ENCODE measurements at regions not wholly inside any gene's neighbourhood (a gene's known extent, or its start where the extent isn't known, plus 50 kb on each side); places are given as distances from the start of the nearest gene placed in this dataset.

GRCh38 chr6:168387426-168387825 lies 53.6 kb upstream of the SMOC2 start:
- peaks cover 16% of the 10 kb centered on the region for H3K27me3 Mint-ChIP-seq
- H3K4me1 Mint-ChIP-seq, result peaks cover 2% of the 10 kb centered on the region
- H3K9me3 ChIP-seq (ENCODE audit: control insufficient read depth, low read length, poor library complexity, severe bottlenecking), result no peaks in the 10 kb centered on the region
- no peak overlapping the region for H3K27ac Mint-ChIP-seq
- H3K36me3 Mint-ChIP-seq (ENCODE audit: low read depth), result no peaks in the 10 kb centered on the region
- DNase-seq, result no peak
- no peak overlapping the region for H3K4me3 Mint-ChIP-seq
- ATAC-seq, result no peak

- Mint-ChIP-seq H3K4me1 (peaks cover 2% of the 10 kb centered on the region), H3K36me3 (ENCODE audit: low read depth) (no peaks in the 10 kb centered on the region), H3K27ac (no peak overlapping the region), H3K27me3 (peaks cover 16% of the 10 kb centered on the region), H3K4me3 (no peak overlapping the region)
- ATAC-seq (no peak), DNase-seq (no peak)
- H3K9me3 ChIP-seq (ENCODE audit: control insufficient read depth, low read length, poor library complexity, severe bottlenecking), result no peaks in the 10 kb centered on the region
Measured at GRCh38 chr6:168387911-168388310, 53.1 kb upstream of the SMOC2 start.

GRCh38 chr6:168388641-168389633 lies 52.0 kb upstream of the SMOC2 start:
- no peaks in the 10 kb centered on the region for H3K9me3 ChIP-seq (ENCODE audit: control insufficient read depth, low read length, poor library complexity, severe bottlenecking)
- Mint-ChIP-seq H3K36me3 (ENCODE audit: low read depth) (no peaks in the 10 kb centered on the region), H3K27me3 (peaks cover 16% of the 10 kb centered on the region), H3K4me1 (peaks cover 2% of the 10 kb centered on the region), H3K4me3 (no peak overlapping the region), H3K27ac (no peak overlapping the region)
- no peak for DNase-seq
- ATAC-seq, result no peak

- Mint-ChIP-seq H3K27ac (no peak overlapping the region), H3K4me3 (no peak overlapping the region), H3K27me3 (peaks cover 16% of the 10 kb centered on the region), H3K36me3 (ENCODE audit: low read depth) (peaks cover 2% of the 10 kb centered on the region), H3K4me1 (peaks cover 5% of the 10 kb centered on the region)
- H3K9me3 ChIP-seq (ENCODE audit: control insufficient read depth, low read length, poor library complexity, severe bottlenecking), result no peaks in the 10 kb centered on the region
- ATAC-seq (no peak), DNase-seq (no peak)
Measured at GRCh38 chr6:168390749-168391420, 50.1 kb upstream of the SMOC2 start.
